ENCODE measurements at regions not wholly inside any gene's neighbourhood (a gene's known extent, or its start where the extent isn't known, plus 50 kb on each side); places are given as distances from the start of the nearest gene placed in this dataset.

DNA sequence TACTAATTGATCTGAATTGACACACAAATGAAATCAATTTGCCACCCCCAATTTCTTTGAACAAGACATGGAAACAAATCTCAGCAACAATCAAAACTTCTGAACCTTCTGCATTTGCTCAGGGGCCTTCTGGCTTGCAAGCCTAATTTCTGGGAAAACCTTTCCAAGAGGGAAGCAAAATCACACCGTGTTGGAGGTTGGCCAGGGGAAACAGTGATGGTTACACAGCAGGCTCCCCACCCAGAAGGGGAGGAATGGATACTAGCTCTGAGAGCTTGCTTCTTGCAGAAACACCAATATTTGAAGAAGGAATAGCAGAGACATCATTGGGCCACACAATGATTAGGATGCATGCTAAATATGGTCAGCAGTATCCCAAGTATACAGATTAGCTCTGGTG lies 488.6 kb upstream of the TRPC7 start:
- H3K36me3 ChIP-seq, result no peaks in the 10 kb centered on the region
- H3K4me3 ChIP-seq, result no peak overlapping the region
- no peak overlapping the region for H3K27ac ChIP-seq
- WGBS, 5 donors, result 0 to 75% (median 31%) methylated on average over 1 of the region's 1 CpG
- intact Hi-C loops (cut with DNase I; ENCODE audit: low total_unique reads), result no loop called here
- no peaks in the 10 kb centered on the region for H3K27me3 ChIP-seq
- no peak for DNase-seq
- peaks cover 0 to 27% (median 6%) of the 10 kb centered on the region in 4 donors for H3K9me3 ChIP-seq
- no peak for TF ChIP-seq POLR2A (IDR thresholded peaks at IDR 0.05)
- no peak for TF ChIP-seq EP300 (IDR thresholded peaks at IDR 0.05)
- TF ChIP-seq, protein P1, sequence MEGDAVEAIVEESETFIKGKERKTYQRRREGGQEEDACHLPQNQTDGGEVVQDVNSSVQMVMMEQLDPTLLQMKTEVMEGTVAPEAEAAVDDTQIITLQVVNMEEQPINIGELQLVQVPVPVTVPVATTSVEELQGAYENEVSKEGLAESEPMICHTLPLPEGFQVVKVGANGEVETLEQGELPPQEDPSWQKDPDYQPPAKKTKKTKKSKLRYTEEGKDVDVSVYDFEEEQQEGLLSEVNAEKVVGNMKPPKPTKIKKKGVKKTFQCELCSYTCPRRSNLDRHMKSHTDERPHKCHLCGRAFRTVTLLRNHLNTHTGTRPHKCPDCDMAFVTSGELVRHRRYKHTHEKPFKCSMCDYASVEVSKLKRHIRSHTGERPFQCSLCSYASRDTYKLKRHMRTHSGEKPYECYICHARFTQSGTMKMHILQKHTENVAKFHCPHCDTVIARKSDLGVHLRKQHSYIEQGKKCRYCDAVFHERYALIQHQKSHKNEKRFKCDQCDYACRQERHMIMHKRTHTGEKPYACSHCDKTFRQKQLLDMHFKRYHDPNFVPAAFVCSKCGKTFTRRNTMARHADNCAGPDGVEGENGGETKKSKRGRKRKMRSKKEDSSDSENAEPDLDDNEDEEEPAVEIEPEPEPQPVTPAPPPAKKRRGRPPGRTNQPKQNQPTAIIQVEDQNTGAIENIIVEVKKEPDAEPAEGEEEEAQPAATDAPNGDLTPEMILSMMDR (IDR thresholded peaks at IDR 0.05), result no peak
- no peak for TF ChIP-seq POLR2AphosphoS5 (IDR thresholded peaks at IDR 0.05)
- H3K4me1 ChIP-seq, result no peaks in the 10 kb centered on the region

DNA sequence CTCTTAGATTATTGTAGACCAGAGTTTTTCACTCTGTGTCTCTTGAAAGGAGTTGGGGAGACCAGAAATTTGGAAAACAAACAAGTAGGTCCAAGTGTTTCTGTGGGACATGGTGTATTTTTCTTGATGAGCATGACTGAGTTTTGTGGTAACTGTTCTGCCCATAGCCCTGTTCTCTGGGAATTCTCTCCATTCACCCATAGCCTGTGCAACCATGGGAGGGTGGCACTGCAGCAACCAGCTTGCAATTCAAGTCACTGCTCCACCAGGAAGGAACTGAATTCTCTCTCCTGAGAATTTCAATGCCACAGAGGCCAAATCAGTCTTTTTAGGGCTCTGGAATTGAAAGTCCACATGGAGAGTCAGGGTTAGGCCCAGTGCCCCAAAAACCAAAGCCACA lies 475.3 kb upstream of the TRPC7 start:
- TF ChIP-seq EP300 (IDR thresholded peaks at IDR 0.05), result no peak
- TF ChIP-seq POLR2AphosphoS5 (IDR thresholded peaks at IDR 0.05), result no peak
- no peak for TF ChIP-seq POLR2A (IDR thresholded peaks at IDR 0.05)
- TF ChIP-seq, protein P1 (IDR thresholded peaks at IDR 0.05), result no peak
- Histone ChIP-seq H3K4me1 (no peaks in the 10 kb centered on the region), H3K4me3 (no peak overlapping the region), H3K27ac (no peak overlapping the region), H3K27me3 (no peaks in the 10 kb centered on the region), H3K9me3 (peaks cover 0 to 2% (median 0%) of the 10 kb centered on the region in 4 donors), H3K36me3 (no peaks in the 10 kb centered on the region)
- DNase-seq, result no peak
- intact Hi-C loops (cut with DNase I; ENCODE audit: low total_unique reads), result no loop called here

DNA sequence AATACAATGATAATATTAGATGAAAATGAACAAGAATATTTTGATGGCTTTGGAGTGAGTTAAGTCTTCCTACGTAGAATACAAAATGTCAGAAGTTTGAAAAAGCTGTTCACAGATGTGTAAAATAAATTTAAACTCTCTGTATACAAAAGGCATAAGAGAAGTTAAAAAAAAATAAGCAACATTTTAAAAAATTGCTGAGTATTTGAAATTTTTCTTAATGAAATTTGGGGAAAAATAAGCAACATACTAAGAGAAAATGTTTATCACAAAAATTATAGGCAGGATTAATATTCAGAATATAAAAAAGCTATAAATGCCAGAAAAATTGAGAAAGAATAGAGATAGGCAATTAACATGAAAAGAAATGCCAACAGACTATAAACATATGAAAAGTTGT lies 470.7 kb upstream of the TRPC7 start:
- H3K27me3 ChIP-seq, result no peaks in the 10 kb centered on the region
- no peaks in the 10 kb centered on the region for H3K9me3 ChIP-seq
- WGBS, 5 donors, result 56 to 80% (median 73%) methylated on average over 1 of the region's 1 CpG
- H3K4me1 ChIP-seq, result no peaks in the 10 kb centered on the region
- no peak for DNase-seq
- no peak for TF ChIP-seq POLR2A (IDR thresholded peaks at IDR 0.05)
- TF ChIP-seq EP300 (IDR thresholded peaks at IDR 0.05), result no peak
- TF ChIP-seq, protein P1 (IDR thresholded peaks at IDR 0.05), result no peak
- TF ChIP-seq POLR2AphosphoS5 (IDR thresholded peaks at IDR 0.05), result no peak
- no peak overlapping the region for H3K4me3 ChIP-seq
- intact Hi-C loops (cut with DNase I; ENCODE audit: low total_unique reads), result no loop called here
- no peak overlapping the region for H3K27ac ChIP-seq
- no peaks in the 10 kb centered on the region for H3K36me3 ChIP-seq

DNA sequence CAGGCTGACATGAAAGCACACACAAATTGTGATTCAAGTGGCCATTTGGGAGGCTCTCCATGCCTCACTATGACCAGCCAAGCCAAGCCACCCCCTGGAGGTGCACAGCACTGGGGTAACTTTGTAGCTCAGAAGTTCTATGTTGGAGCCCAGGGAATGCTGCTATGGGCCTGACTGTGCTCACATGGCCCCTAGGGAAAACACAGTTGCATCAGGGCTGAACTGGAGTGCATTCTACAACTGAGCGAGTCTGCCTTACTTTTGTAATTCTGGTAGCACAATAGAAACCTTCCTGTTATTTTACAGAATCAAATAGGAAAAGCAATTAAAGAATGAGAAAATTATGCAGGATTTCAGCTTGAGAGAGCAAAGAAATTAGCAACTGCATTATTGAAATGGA lies 455.5 kb upstream of the TRPC7 start:
- WGBS, 5 donors, result 79 to 97% (median 90%) methylated on average over 1 of the region's 1 CpG
- DNase-seq, result no peak
- Histone ChIP-seq H3K36me3 (no peaks in the 10 kb centered on the region), H3K27me3 (no peaks in the 10 kb centered on the region), H3K4me3 (no peak overlapping the region), H3K27ac (no peak overlapping the region), H3K9me3 (no peaks in the 10 kb centered on the region), H3K4me1 (no peaks in the 10 kb centered on the region)
- intact Hi-C loops (cut with DNase I; ENCODE audit: low total_unique reads), result no loop called here
- TF ChIP-seq POLR2AphosphoS5 (IDR thresholded peaks at IDR 0.05) (no peak), POLR2A (IDR thresholded peaks at IDR 0.05) (no peak), EP300 (IDR thresholded peaks at IDR 0.05) (no peak)
- TF ChIP-seq, protein P1 (IDR thresholded peaks at IDR 0.05), result no peak
